ENCODE measurements at regions not wholly inside any gene's neighbourhood (a gene's known extent, or its start where the extent isn't known, plus 50 kb on each side); places are given as distances from the start of the nearest gene placed in this dataset.

- Histone ChIP-seq H3K4me3 (no peak overlapping the region), H3K36me3 (no peaks in the 10 kb centered on the region), H3K9me3 (no peaks in the 10 kb centered on the region), H3K27ac (no peak overlapping the region), H3K4me1 (no peaks in the 10 kb centered on the region), H3K27me3 (peaks cover 0 to 5% of the 10 kb centered on the region in 2 donors)
- intact Hi-C loops (cut with DNase I; ENCODE audit: low total_unique reads) = no loop called here
- TF ChIP-seq POLR2A (IDR thresholded peaks at IDR 0.05) (no peak), CTCF (IDR thresholded peaks at IDR 0.05) (no peak)
- no peak for DNase-seq
These were observed 202.4 kb downstream of the CDH26 start for GRCh38 chr20:60160451-60161145.

GRCh38 chr20:60167812-60168211 is 209.6 kb downstream of the CDH26 start:
- TF ChIP-seq POLR2A (IDR thresholded peaks at IDR 0.05) = no peak
- TF ChIP-seq CTCF (IDR thresholded peaks at IDR 0.05) = no peak
- intact Hi-C loops (cut with DNase I; ENCODE audit: low total_unique reads) = no loop called here
- no peak for DNase-seq

GRCh38 chr20:60168963-60169362 is 210.7 kb downstream of the CDH26 start:
- no peak overlapping the region for H3K27ac ChIP-seq
- no peaks in the 10 kb centered on the region for H3K27me3 ChIP-seq
- no peak for DNase-seq
- no peak overlapping the region for H3K4me3 ChIP-seq
- H3K9me3 ChIP-seq = no peaks in the 10 kb centered on the region
- intact Hi-C loops (cut with DNase I; ENCODE audit: low total_unique reads) = no loop called here
- no peaks in the 10 kb centered on the region for H3K4me1 ChIP-seq
- H3K36me3 ChIP-seq = no peaks in the 10 kb centered on the region
- no peak for TF ChIP-seq POLR2A (IDR thresholded peaks at IDR 0.05)
- no peak for TF ChIP-seq CTCF (IDR thresholded peaks at IDR 0.05)

More at GRCh38 chr20:60167812-60168211, 209.6 kb downstream of the CDH26 start:
- Histone ChIP-seq H3K27ac (no peak overlapping the region), H3K4me1 (no peaks in the 10 kb centered on the region), H3K9me3 (no peaks in the 10 kb centered on the region), H3K36me3 (no peaks in the 10 kb centered on the region), H3K27me3 (no peaks in the 10 kb centered on the region), H3K4me3 (no peak overlapping the region)

GRCh38 chr20:60170116-60170515 is 211.9 kb downstream of the CDH26 start:
- H3K27me3 ChIP-seq = no peaks in the 10 kb centered on the region
- H3K4me1 ChIP-seq = no peaks in the 10 kb centered on the region
- intact Hi-C loops (cut with DNase I; ENCODE audit: low total_unique reads) = no loop called here
- TF ChIP-seq POLR2A (IDR thresholded peaks at IDR 0.05) (no peak), CTCF (IDR thresholded peaks at IDR 0.05) (no peak)
- no peak for DNase-seq
- no peaks in the 10 kb centered on the region for H3K36me3 ChIP-seq
- H3K9me3 ChIP-seq = no peaks in the 10 kb centered on the region
- no peak overlapping the region for H3K4me3 ChIP-seq
- H3K27ac ChIP-seq = no peak overlapping the region

- Histone ChIP-seq H3K4me3 (no peak overlapping the region), H3K36me3 (no peaks in the 10 kb centered on the region), H3K9me3 (no peaks in the 10 kb centered on the region), H3K27me3 (no peaks in the 10 kb centered on the region), H3K4me1 (no peaks in the 10 kb centered on the region), H3K27ac (no peak overlapping the region)
- DNase-seq = no peak
- TF ChIP-seq CTCF (IDR thresholded peaks at IDR 0.05) = no peak
- no peak for TF ChIP-seq POLR2A (IDR thresholded peaks at IDR 0.05)
- intact Hi-C loops (cut with DNase I; ENCODE audit: low total_unique reads) = no loop called here
These were observed 213.1 kb downstream of the CDH26 start for GRCh38 chr20:60171313-60171712.

Measured in uterus (tissue), 3 donors.